ENCODE measurements at regions not wholly inside any gene's neighbourhood (a gene's known extent, or its start where the extent isn't known, plus 50 kb on each side); places are given as distances from the start of the nearest gene placed in this dataset.

DNA sequence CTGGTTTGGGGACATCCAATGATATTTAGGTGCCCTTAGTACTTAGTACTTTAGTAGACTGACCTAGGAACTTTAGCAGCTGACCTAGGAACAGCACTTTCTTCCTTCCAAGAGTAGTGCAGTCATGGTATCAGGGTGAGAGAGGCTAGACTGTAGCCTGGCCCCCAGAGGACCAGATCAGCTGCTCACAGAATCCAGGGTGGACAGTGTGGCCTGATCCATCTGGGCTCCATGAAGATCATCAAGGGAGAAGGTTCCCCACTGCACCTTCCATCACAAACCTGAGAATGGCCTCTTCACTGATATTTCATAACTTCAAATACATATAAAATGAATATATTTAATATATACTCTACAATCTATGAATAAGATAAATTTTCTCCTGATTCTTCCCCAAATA is 59.0 kb upstream of the TLR3 start:
- Histone ChIP-seq H3K4me3 (ENCODE audit: control extremely low read depth in 1 of 5, extremely low read depth in 1 of 5, insufficient read depth in 1 of 5, low read depth in 2 of 5, low read length in 4 of 5) (no peak overlapping the region), H3K27ac (ENCODE audit: low read length in 2 of 2) (no peak overlapping the region), H3K4me2 (replicated peaks; ENCODE audit: low read depth, low read length, poor library complexity, severe bottlenecking) (no peak overlapping the region), H3K27me3 (replicated peaks in 1 of 4; ENCODE audit: control extremely low read depth in 1 of 4, control insufficient read depth in 3 of 4, insufficient read depth in 4 of 4, low read length in 3 of 4) (no peaks in the 10 kb centered on the region), H3K36me3 (replicated peaks in 1 of 2; ENCODE audit: control extremely low read depth in 1 of 2, control insufficient read depth in 1 of 2, extremely low read depth in 1 of 2, insufficient read depth in 2 of 2, low read length in 1 of 2) (no peaks in the 10 kb centered on the region), H3K4me1 (ENCODE audit: control insufficient read depth in 2 of 2, insufficient read depth in 2 of 2, low read length in 2 of 2) (no peaks in the 10 kb centered on the region), H2AFZ (ENCODE audit: insufficient read depth, low read depth, low read length, poor library complexity, severe bottlenecking) (no peak overlapping the region), H3K79me2 (ENCODE audit: control insufficient read depth, insufficient read depth, low read length) (no peaks in the 10 kb centered on the region), H3K9ac (ENCODE audit: low read length) (no peak overlapping the region), H3K9me3 (ENCODE audit: control extremely low read depth in 1 of 3, control insufficient read depth in 2 of 3, insufficient read depth in 1 of 3, low read length in 2 of 3) (peaks cover 0 to 3% (median 0%) of the 10 kb centered on the region in 3 donors), H4K20me1 (ENCODE audit: control insufficient read depth, insufficient read depth, low read length, poor library complexity, severe bottlenecking) (no peaks in the 10 kb centered on the region)
- peaks cover 30% of the 10 kb centered on the region for H3K27me3 Mint-ChIP-seq
- POLR2A ChIA-PET, result no interaction called here
- no peak for TF ChIP-seq EZH2 (IDR thresholded peaks at IDR 0.05; ENCODE audit: borderline replicate concordance, insufficient read depth, low read depth, low read length, poor library complexity, severe bottlenecking)
- no peak for TF ChIP-seq CTCF (IDR thresholded peaks at IDR 0.05)
- H3K27ac Mint-ChIP-seq, result no peak overlapping the region
- DNase-seq (no peak), ATAC-seq (ENCODE audit: low read depth) (no peak)
- H3K4me1 Mint-ChIP-seq, result no peaks in the 10 kb centered on the region
- H3K4me3 Mint-ChIP-seq, result no peak overlapping the region
- intact Hi-C loops (cut with micrococcal nuclease), result no loop called here
- CTCF ChIA-PET, result no interaction called here
- no peaks in the 10 kb centered on the region for H3K9me3 Mint-ChIP-seq (ENCODE audit: insufficient read depth)

DNA sequence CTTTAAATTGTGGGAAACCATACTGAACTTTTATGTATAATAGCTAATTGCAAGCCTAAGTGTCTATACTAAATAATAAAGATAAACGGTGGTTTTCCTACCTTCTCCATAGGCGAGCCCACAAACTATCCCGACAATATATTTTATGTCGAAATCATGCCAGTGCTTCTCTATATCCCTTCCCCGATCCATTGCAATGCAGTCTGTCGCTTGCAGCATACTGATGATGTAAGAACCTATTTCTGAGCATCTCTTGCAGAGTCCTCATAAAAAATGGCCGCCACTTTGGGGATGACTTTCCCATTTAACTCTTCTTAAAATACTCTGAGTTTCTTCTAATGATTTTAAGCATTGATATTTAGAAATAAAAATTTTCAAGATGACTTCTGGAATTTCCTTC is 58.1 kb upstream of the TLR3 start:
- intact Hi-C loops (cut with micrococcal nuclease), result no loop called here
- Mint-ChIP-seq H3K27ac (no peak overlapping the region), H3K9me3 (ENCODE audit: insufficient read depth) (no peaks in the 10 kb centered on the region), H3K4me3 (no peak overlapping the region), H3K27me3 (peaks cover 35% of the 10 kb centered on the region), H3K4me1 (no peaks in the 10 kb centered on the region)
- Histone ChIP-seq H3K4me2 (replicated peaks; ENCODE audit: low read depth, low read length, poor library complexity, severe bottlenecking) (no peak overlapping the region), H3K27ac (ENCODE audit: low read length in 2 of 2) (no peak overlapping the region), H3K27me3 (replicated peaks in 1 of 4; ENCODE audit: control extremely low read depth in 1 of 4, control insufficient read depth in 3 of 4, insufficient read depth in 4 of 4, low read length in 3 of 4) (no peaks in the 10 kb centered on the region), H3K4me1 (ENCODE audit: control insufficient read depth in 2 of 2, insufficient read depth in 2 of 2, low read length in 2 of 2) (no peaks in the 10 kb centered on the region), H3K79me2 (ENCODE audit: control insufficient read depth, insufficient read depth, low read length) (no peaks in the 10 kb centered on the region), H2AFZ (ENCODE audit: insufficient read depth, low read depth, low read length, poor library complexity, severe bottlenecking) (no peak overlapping the region), H3K4me3 (ENCODE audit: control extremely low read depth in 1 of 5, extremely low read depth in 1 of 5, insufficient read depth in 1 of 5, low read depth in 2 of 5, low read length in 4 of 5) (no peak overlapping the region), H4K20me1 (ENCODE audit: control insufficient read depth, insufficient read depth, low read length, poor library complexity, severe bottlenecking) (no peaks in the 10 kb centered on the region), H3K9me3 (ENCODE audit: control extremely low read depth in 1 of 3, control insufficient read depth in 2 of 3, insufficient read depth in 1 of 3, low read length in 2 of 3) (peaks cover 0 to 3% (median 0%) of the 10 kb centered on the region in 3 donors), H3K9ac (ENCODE audit: low read length) (no peak overlapping the region), H3K36me3 (replicated peaks in 1 of 2; ENCODE audit: control extremely low read depth in 1 of 2, control insufficient read depth in 1 of 2, extremely low read depth in 1 of 2, insufficient read depth in 2 of 2, low read length in 1 of 2) (no peaks in the 10 kb centered on the region)
- no peak for DNase-seq
- ChIA-PET POLR2A (no interaction called here), CTCF (no interaction called here)
- 100% methylated on average over 2 of the region's 7 CpGs for WGBS (ENCODE audit: insufficient coverage)
- TF ChIP-seq EZH2 (IDR thresholded peaks at IDR 0.05; ENCODE audit: borderline replicate concordance, insufficient read depth, low read depth, low read length, poor library complexity, severe bottlenecking) (no peak), CTCF (IDR thresholded peaks at IDR 0.05) (no peak)
- ATAC-seq (ENCODE audit: low read depth), result no peak
